K562 (cell line): ENCODE measurements at regions not wholly inside any gene's neighbourhood (a gene's known extent, or its start where the extent isn't known, plus 50 kb on each side); places are given as distances from the start of the nearest gene placed in this dataset.

Experiments
- ATAC-seq: fragments of 200-7000 bp; cut with Tn5 transposase; 3 replicates; pipeline ENCODE4 v1.9.1; 2020; ENCODE audit warnings: moderate library complexity
- BruUV-seq: library from RNA; stranded (reverse); fragments of 400-500 nt; replicated peaks from 2 replicates; lab custom pipeline; 2021; lab: Mats Ljungman, UMichigan
- CTCF ChIA-PET: fragments of 300-600 bp; formaldehyde crosslinking; extraction: SDS; loops from one replicate; lab custom pipeline; 2021; ENCODE audit warnings: low intra/inter-chr PET ratio; lab: Yijun Ruan, JAX
- POLR2A ChIA-PET: fragments of 300-600, 350-650 bp; sonication (Branson Sonifier 250); formaldehyde crosslinking; extraction: SDS; loops from one replicate; lab custom pipeline; 2021; ENCODE audit warnings: antibody characterized with exemption, inconsistent platforms; lab: Yijun Ruan, JAX
- DNase-seq, 4 experiments: peaks; one replicate each; pipeline versions ENCODE4 v3.0.0 to v3.0.0-alpha.2; 2011 to 2018; ENCODE audit warnings: low spot score in 3 of 4, mixed read lengths in 3 of 4; ENCODE audit errors: extremely low read depth in 1 of 4
- FAIRE-seq: peaks from 2 replicates; lab custom pipeline; 2011; peaks lifted over from hg19 to GRCh38; lab: Jason Lieb, UNC
- H2AFZ ChIP-seq: 2 replicates; pipeline ENCODE4 v1.6.0; 2011; ENCODE audit warnings: low read depth, low read length, control low read depth, inconsistent platforms
- H3K27ac ChIP-seq: fragments of 200-600 bp; 3 replicates; pipeline ENCODE4 v1.8.0; 2011; ENCODE audit warnings: low read depth, mild to moderate bottlenecking, control low read depth, inconsistent platforms, low read length, moderate library complexity, mixed read lengths; ENCODE audit errors: extremely low read depth
- H3K27me3 ChIP-seq, 2 experiments: fragments of 300-600 bp in 1 of 2; 2 replicates in 1 of 2; 3 replicates in 1 of 2; pipeline versions ENCODE4 v1.6.0 to v1.8.0; 2011; ENCODE audit warnings: inconsistent platforms in 2 of 2, low read length in 2 of 2, mild to moderate bottlenecking in 1 of 2, mixed read lengths in 1 of 2, moderate library complexity in 1 of 2; ENCODE audit not compliant: control insufficient read depth in 2 of 2, insufficient read depth in 2 of 2
- H3K36me3 ChIP-seq: fragments of 300-600 bp; 3 replicates; pipeline ENCODE4 v1.8.0; 2011; ENCODE audit warnings: mild to moderate bottlenecking, low read length, inconsistent platforms; ENCODE audit not compliant: control insufficient read depth, insufficient read depth
- H3K4me1 ChIP-seq, 2 experiments: fragments of 200-600 bp in 1 of 2; replicated peaks in 1 of 2; 2 replicates in 1 of 2; 3 replicates in 1 of 2; pipeline versions ENCODE4 v1.5.1 to v1.8.0; 2011; ENCODE audit warnings: inconsistent platforms in 2 of 2, low read length in 2 of 2, mild to moderate bottlenecking in 1 of 2, mixed read lengths in 1 of 2, moderate library complexity in 1 of 2; ENCODE audit not compliant: control insufficient read depth in 2 of 2, insufficient read depth in 2 of 2
- H3K4me2 ChIP-seq: 2 replicates; pipeline ENCODE4 v1.6.1; 2011; ENCODE audit warnings: low read length, control low read depth, inconsistent platforms, mixed read lengths; ENCODE audit not compliant: insufficient read depth
- H3K4me3 ChIP-seq: fragments of 200-600 bp; sonication (generic), shearing (Covaris generic); 2 replicates; pipeline ENCODE4 v1.5.1; 2016; ENCODE audit warnings: control low read depth, inconsistent platforms
- H3K79me2 ChIP-seq: fragments of 200-600 bp; 3 replicates; pipeline ENCODE4 v1.8.0; 2011; ENCODE audit warnings: low read length, inconsistent platforms; ENCODE audit not compliant: control insufficient read depth, insufficient read depth
- H3K9ac ChIP-seq, 2 experiments: 2 replicates each; pipeline versions ENCODE4 v1.6.0 to v1.6.1; 2011; ENCODE audit warnings: low read depth in 2 of 2, low read length in 2 of 2, control low read depth in 1 of 2, inconsistent platforms in 1 of 2, mild to moderate bottlenecking in 1 of 2, mixed read lengths in 1 of 2; ENCODE audit not compliant: insufficient read depth in 1 of 2
- H3K9me1 ChIP-seq: one replicate; pipeline ENCODE4 v1.6.0; 2011; ENCODE audit warnings: inconsistent platforms, mild to moderate bottlenecking, low read length, moderate library complexity; ENCODE audit not compliant: control insufficient read depth, insufficient read depth
- H3K9me3 ChIP-seq: replicated peaks from 2 replicates; pipeline ENCODE4 v1.5.1; 2011; ENCODE audit warnings: low read depth, low read length, inconsistent platforms; ENCODE audit not compliant: control insufficient read depth, insufficient read depth
- H4K20me1 ChIP-seq: replicated peaks from 2 replicates; pipeline ENCODE4 v1.6.1; 2011; ENCODE audit warnings: low read length, inconsistent platforms, mixed read lengths; ENCODE audit not compliant: control insufficient read depth, insufficient read depth
- CBX3 ChIP-seq, 2 experiments: IDR thresholded peaks; 1 replicate in 1 of 2; 2 replicates in 1 of 2; pipeline ENCODE4 v1.6.1; 2012; ENCODE audit warnings: inconsistent platforms in 2 of 2, low read length in 2 of 2, borderline replicate concordance in 1 of 2, control low read depth in 1 of 2
- EHMT2 ChIP-seq: fragments of 450-650 bp; IDR thresholded peaks from 2 replicates; pipeline ENCODE4 v1.6.1; 2018; ENCODE audit warnings: antibody characterized with exemption
- ELF4 ChIP-seq: fragments of 450-650 bp; formaldehyde crosslinking; IDR thresholded peaks from 2 replicates; pipeline ENCODE4 v1.4.0; 2022; ENCODE audit warnings: missing genetic modification characterization
- ETV6 ChIP-seq, 3 experiments: fragments of 150-350 bp in 1 of 3; sonication (generic) in 1 of 3; formaldehyde crosslinking in 1 of 3; IDR thresholded peaks; 2 replicates each; pipeline versions ENCODE4 v1.6.1 to v1.8.0; 2014 to 2022; ENCODE audit warnings: borderline replicate concordance in 2 of 3, low read depth in 2 of 3, antibody characterized with exemption in 1 of 3, low read length in 1 of 3, mild to moderate bottlenecking in 1 of 3, missing genetic modification reagents in 1 of 3
- HDAC8 ChIP-seq: fragments of 450-650 bp; IDR thresholded peaks from 2 replicates; pipeline ENCODE4 v1.6.1; 2016; ENCODE audit warnings: mild to moderate bottlenecking, missing genetic modification characterization, moderate library complexity, missing compliant biosample characterization
- JUN ChIP-seq, 2 experiments: sonication (generic) in 1 of 2; formaldehyde crosslinking in 1 of 2; IDR thresholded peaks; 2 replicates each; pipeline versions ENCODE4 v1.6.1 to v1.8.0; 2012 to 2022; ENCODE audit warnings: borderline replicate concordance in 2 of 2, mild to moderate bottlenecking in 2 of 2, improper control_type of control experiment in 1 of 2, low read depth in 1 of 2, low read length in 1 of 2, missing genetic modification reagents in 1 of 2
- KAT2B ChIP-seq: IDR thresholded peaks from one replicate; pipeline ENCODE4 v1.6.1; 2012; ENCODE audit warnings: low read depth, mild to moderate bottlenecking, control low read depth, inconsistent platforms, low read length, moderate library complexity
- LARP7 ChIP-seq: fragments of 450-650 bp; IDR thresholded peaks from 2 replicates; pipeline ENCODE4 v1.6.1; 2016
- NONO ChIP-seq, 2 experiments: fragments of 200-400 bp in 1 of 2; fragments of 450-650 bp in 1 of 2; formaldehyde crosslinking in 1 of 2; IDR thresholded peaks; 2 replicates each; pipeline ENCODE4 v1.6.1; 2017; ENCODE audit warnings: low read depth in 2 of 2, mild to moderate bottlenecking in 2 of 2, moderate library complexity in 2 of 2, low read length in 1 of 2
- XRCC5 ChIP-seq: fragments of 200-400 bp; formaldehyde crosslinking; IDR thresholded peaks from 2 replicates; pipeline ENCODE4 v1.6.1; 2017; ENCODE audit warnings: low read depth, mild to moderate bottlenecking, low read length
- ZKSCAN3 ChIP-seq: fragments of 250-450 bp; sonication (Bioruptor Pico); IDR thresholded peaks from 2 replicates; pipeline ENCODE4 v1.4.0; 2020
- ZNF146 ChIP-seq: IDR thresholded peaks from one replicate; pipeline ENCODE4 v1.6.1; 2018; ENCODE audit warnings: missing compliant biosample characterization; ENCODE audit not compliant: unreplicated experiment
- ZNF282 ChIP-seq: sonication (generic); formaldehyde crosslinking; IDR thresholded peaks from 2 replicates; pipeline ENCODE4 v1.8.1; 2023; ENCODE audit warnings: missing genetic modification reagents
- ZNF586 ChIP-seq: fragments of 450-650 bp; formaldehyde crosslinking; conservative IDR thresholded peaks from 2 replicates; pipeline ENCODE4 v1.4.0; 2020; ENCODE audit warnings: mild to moderate bottlenecking, moderate library complexity
- WGBS: fragments of 100-300 bp; shearing (Covaris generic); methylation state at CpG from one replicate; pipeline ENCODE4 v1.1.6; 2016; ENCODE audit warnings: low coverage, mixed read lengths; ENCODE audit not compliant: insufficient coverage; ENCODE audit errors: missing lambda C conversion rate; 5-methylcytosine and 5-hydroxymethylcytosine counted together
- in situ Hi-C: fragments of 300-500 bp; cut with MboI; formaldehyde crosslinking; loops from 4 replicates; pipeline ENCODE4 v1.15.0; 2018; ENCODE audit warnings: inconsistent platforms, mixed read lengths
- intact Hi-C: fragments of 100-400 bp; cut with micrococcal nuclease; formaldehyde crosslinking; loops from 2 replicates; pipeline ENCODE4 v1.14.2; 2022
- TF ChIP-seq, protein P1 (sequence below): sonication (generic); formaldehyde crosslinking; IDR thresholded peaks from 2 replicates; pipeline ENCODE4 v1.4.0; 2020; ENCODE audit warnings: mild to moderate bottlenecking, missing genetic modification reagents

DNA sequence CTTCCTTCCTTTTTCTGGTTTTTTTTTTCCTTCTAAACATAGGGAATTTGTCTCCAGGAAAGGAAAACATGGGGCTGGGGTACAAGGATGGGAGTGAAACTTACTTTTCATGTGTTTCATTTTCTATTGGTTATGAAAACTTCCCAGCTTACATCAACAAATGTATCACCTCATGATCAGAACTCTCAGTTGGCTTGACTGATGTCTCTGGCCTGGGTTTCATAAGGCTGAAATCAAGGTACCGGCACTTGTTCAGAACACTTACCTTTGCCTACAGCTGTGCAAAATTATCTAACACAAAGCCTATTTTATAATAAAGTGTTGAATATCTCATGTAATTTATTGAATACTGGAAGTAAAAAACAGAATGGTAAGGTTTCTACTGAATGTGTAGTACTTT is 91.8 kb upstream of the STT3B start:
- ATAC-seq (no peak), DNase-seq (no peak)
- intact Hi-C loops: no loop called here
- WGBS: 0% methylated on average over 1 of the region's 1 CpG
- H3K27ac ChIP-seq: no peak overlapping the region
- H4K20me1 ChIP-seq: no peaks in the 10 kb centered on the region
- no peaks in the 10 kb centered on the region for H3K79me2 ChIP-seq
- no TSS peak for BruUV-seq
- H2AFZ ChIP-seq: no peak overlapping the region
- TF ChIP-seq ZKSCAN3 (CRISPR knock-in tag) (no peak), KAT2B (no peak), LARP7 (no peak), ZNF282 (CRISPR knock-in tag) (no peak), ZNF146 (CRISPR knock-in tag) (no peak), HDAC8 (tag) (no peak), ZNF586 (CRISPR knock-in tag) (no peak)
- TF ChIP-seq, all 486 proteins: peak for 0
- H3K9me1 ChIP-seq: no peaks in the 10 kb centered on the region
- FAIRE-seq: no peak
- no peaks in the 10 kb centered on the region for H3K27me3 ChIP-seq
- ChIA-PET POLR2A (interaction anchor here (1.0 kb wide), 1 partner anchor 9 kb away, joined by 3 read pairs; no protein-coding TSS in a partner anchor), CTCF (no interaction called here)
- 0 out of 2 replicates have a peak, but pooled peaks cover 2% of the 10 kb centered on the region for H3K9me3 ChIP-seq
- H3K4me1 ChIP-seq: no peaks in the 10 kb centered on the region
- H3K36me3 ChIP-seq: no peaks in the 10 kb centered on the region
- no peak overlapping the region for H3K4me2 ChIP-seq
- in situ Hi-C loops: no loop called here
- no peak overlapping the region for H3K4me3 ChIP-seq
- H3K9ac ChIP-seq: no peak overlapping the region

DNA sequence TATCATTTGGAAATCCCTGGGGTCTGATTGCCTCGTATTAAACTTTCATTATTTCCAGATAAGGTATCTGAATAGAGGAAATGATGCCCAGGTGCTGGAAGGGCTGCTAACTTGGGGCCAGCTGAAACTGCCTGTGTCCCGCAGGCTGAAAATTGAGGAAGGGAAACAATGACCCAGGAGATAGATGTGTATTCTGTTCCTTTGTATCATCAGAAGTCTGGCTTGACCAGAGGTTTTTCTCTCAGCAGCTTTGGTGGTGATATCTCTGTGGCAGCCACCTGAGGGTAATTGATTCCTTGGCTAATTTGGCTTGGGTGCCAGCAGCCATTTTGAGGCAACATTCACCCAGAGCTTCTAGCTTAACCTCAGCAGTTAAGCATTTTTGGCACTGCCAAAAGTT is 90.0 kb upstream of the STT3B start:
- no peak for FAIRE-seq
- 4% methylated on average over 2 of the region's 2 CpGs for WGBS
- POLR2A ChIA-PET: no interaction called here
- H3K4me3 ChIP-seq: no peak overlapping the region
- no TSS peak for BruUV-seq
- no peak for DNase-seq
- H3K4me1 ChIP-seq: no peaks in the 10 kb centered on the region
- intact Hi-C loops: no loop called here
- H3K27ac ChIP-seq: no peak overlapping the region
- H3K9me3 ChIP-seq: no peaks in the 10 kb centered on the region
- in situ Hi-C loops: no loop called here
- H3K9me1 ChIP-seq: no peaks in the 10 kb centered on the region
- H2AFZ ChIP-seq: no peak overlapping the region
- no peak for ATAC-seq
- H3K36me3 ChIP-seq: no peaks in the 10 kb centered on the region
- H3K9ac ChIP-seq: no peak overlapping the region
- H3K4me2 ChIP-seq: no peak overlapping the region
- CTCF ChIA-PET: no interaction called here
- H3K79me2 ChIP-seq: no peaks in the 10 kb centered on the region
- no peaks in the 10 kb centered on the region for H4K20me1 ChIP-seq
- H3K27me3 ChIP-seq: no peaks in the 10 kb centered on the region
- TF ChIP-seq EHMT2 (no peak), NONO (IDR thresholded peaks at IDR 0.05; ENCODE audit: low read depth in 2 of 2, low read length in 1 of 2) (no peak), JUN (IDR thresholded peaks at IDR 0.05; ENCODE audit: borderline replicate concordance, low read depth, low read length) (no peak), JUN (CRISPR knock-in tag; IDR thresholded peaks at IDR 0.05; ENCODE audit: borderline replicate concordance) (no peak), CBX3 (IDR thresholded peaks at IDR 0.05; ENCODE audit: borderline replicate concordance in 1 of 2, low read length in 2 of 2) (no peak), ELF4 (CRISPR knock-in tag) (no peak), ETV6 (IDR thresholded peaks at IDR 0.05; ENCODE audit: borderline replicate concordance in 1 of 2, low read depth in 2 of 2, low read length in 1 of 2) (no peak), ETV6 (CRISPR knock-in tag; IDR thresholded peaks at IDR 0.05; ENCODE audit: borderline replicate concordance) (no peak), XRCC5 (no peak)
- TF ChIP-seq, protein P1, sequence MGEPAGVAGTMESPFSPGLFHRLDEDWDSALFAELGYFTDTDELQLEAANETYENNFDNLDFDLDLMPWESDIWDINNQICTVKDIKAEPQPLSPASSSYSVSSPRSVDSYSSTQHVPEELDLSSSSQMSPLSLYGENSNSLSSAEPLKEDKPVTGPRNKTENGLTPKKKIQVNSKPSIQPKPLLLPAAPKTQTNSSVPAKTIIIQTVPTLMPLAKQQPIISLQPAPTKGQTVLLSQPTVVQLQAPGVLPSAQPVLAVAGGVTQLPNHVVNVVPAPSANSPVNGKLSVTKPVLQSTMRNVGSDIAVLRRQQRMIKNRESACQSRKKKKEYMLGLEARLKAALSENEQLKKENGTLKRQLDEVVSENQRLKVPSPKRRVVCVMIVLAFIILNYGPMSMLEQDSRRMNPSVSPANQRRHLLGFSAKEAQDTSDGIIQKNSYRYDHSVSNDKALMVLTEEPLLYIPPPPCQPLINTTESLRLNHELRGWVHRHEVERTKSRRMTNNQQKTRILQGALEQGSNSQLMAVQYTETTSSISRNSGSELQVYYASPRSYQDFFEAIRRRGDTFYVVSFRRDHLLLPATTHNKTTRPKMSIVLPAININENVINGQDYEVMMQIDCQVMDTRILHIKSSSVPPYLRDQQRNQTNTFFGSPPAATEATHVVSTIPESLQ (CRISPR knock-in tag): no peak
